KOPT-K1 (cell line): ENCODE measurements at regions not wholly inside any gene's neighbourhood (a gene's known extent, or its start where the extent isn't known, plus 50 kb on each side); places are given as distances from the start of the nearest gene placed in this dataset.
A peak's percentile ranks its signal among the peaks of the same experiment; 100 is the strongest.
"Not testable (repeated sequence)": the region's sequence is repeated elsewhere in the genome, so short reads cannot be mapped to it uniquely, and the experiment has no call there.

Experiments
- H3K27ac ChIP-seq: fragments of 200-600 bp; sonication (generic); 2 replicates; pipeline ENCODE4 v1.5.1; 2016; ENCODE audit warnings: antibody characterized with exemption, mild to moderate bottlenecking, low read depth, low read length; ENCODE audit not compliant: poor library complexity, severe bottlenecking
- H3K36me3 ChIP-seq: fragments of 200-600 bp; sonication (generic); 2 replicates; pipeline ENCODE4 v1.5.1; 2017; ENCODE audit warnings: antibody characterized with exemption, mild to moderate bottlenecking, low read length, moderate library complexity; ENCODE audit not compliant: insufficient read depth
- H3K9me3 ChIP-seq: fragments of 200-600 bp; sonication (generic); 2 replicates; pipeline ENCODE4 v1.5.1; 2017; ENCODE audit warnings: antibody characterized with exemption, low read length, mild to moderate bottlenecking; ENCODE audit not compliant: insufficient read depth, poor library complexity, severe bottlenecking

- H3K27ac ChIP-seq, H3K9me3 ChIP-seq, H3K36me3 ChIP-seq: not testable (repeated sequence)
Measured at GRCh38 chr2:12926641-12927040, 209.9 kb downstream of the TRIB2 start.

- Histone ChIP-seq H3K36me3 (no peaks in the 10 kb centered on the region), H3K27ac (no peak overlapping the region), H3K9me3 (peaks cover 7% of the 10 kb centered on the region)
Measured at GRCh38 chr2:12928197-12928774, 211.6 kb downstream of the TRIB2 start.

GRCh38 chr2:12928775-12929401 is 212.2 kb downstream of the TRIB2 start:
- Histone ChIP-seq H3K27ac (no peak overlapping the region), H3K36me3 (no peaks in the 10 kb centered on the region), H3K9me3 (peaks cover 7% of the 10 kb centered on the region)

DNA sequence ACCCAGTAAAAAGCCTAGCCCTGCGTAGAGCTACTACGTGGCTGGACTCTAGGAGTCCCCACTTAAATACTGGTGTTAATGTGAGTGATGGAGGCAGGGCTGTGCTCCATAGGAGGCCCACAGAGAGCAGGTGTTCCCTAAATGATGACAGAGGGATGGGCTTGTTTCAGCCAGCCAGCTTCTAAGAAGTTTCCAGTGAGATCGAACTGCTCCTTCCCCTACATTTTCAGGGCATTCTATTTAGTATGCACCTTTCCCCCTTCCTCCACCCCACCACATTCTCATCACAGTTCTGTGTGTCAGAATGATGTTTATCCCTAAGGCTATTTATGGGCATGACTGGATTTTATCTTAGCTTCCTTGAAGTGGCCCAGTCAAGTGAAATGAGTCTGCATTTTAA is 213.0 kb downstream of the TRIB2 start:
- no peaks in the 10 kb centered on the region for H3K36me3 ChIP-seq
- no peak overlapping the region for H3K27ac ChIP-seq

DNA sequence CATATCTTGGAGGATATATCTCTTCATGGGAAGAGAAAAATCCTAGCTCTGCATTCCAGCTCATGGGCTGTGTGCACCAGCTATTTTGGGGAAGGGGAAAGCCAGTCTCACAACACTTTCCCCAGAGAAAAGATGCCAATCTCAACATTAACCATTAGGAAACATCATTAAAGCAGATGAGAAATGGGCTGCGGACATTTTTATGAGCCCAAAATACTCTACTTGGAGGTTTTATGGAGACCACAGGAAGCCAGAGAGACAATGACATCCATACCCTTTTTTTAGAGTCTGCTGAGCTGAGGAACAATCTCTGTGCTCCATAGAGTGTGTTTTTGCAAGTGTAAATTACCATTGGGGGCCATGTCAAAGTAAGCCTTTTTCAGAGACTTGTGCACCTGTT is 213.7 kb downstream of the TRIB2 start:
- Histone ChIP-seq H3K27ac (no peak overlapping the region), H3K9me3 (peaks cover 7% of the 10 kb centered on the region), H3K36me3 (no peaks in the 10 kb centered on the region)

More for the DNA sequence above, 213.0 kb downstream of the TRIB2 start:
- H3K9me3 ChIP-seq = peaks cover 7% of the 10 kb centered on the region

DNA sequence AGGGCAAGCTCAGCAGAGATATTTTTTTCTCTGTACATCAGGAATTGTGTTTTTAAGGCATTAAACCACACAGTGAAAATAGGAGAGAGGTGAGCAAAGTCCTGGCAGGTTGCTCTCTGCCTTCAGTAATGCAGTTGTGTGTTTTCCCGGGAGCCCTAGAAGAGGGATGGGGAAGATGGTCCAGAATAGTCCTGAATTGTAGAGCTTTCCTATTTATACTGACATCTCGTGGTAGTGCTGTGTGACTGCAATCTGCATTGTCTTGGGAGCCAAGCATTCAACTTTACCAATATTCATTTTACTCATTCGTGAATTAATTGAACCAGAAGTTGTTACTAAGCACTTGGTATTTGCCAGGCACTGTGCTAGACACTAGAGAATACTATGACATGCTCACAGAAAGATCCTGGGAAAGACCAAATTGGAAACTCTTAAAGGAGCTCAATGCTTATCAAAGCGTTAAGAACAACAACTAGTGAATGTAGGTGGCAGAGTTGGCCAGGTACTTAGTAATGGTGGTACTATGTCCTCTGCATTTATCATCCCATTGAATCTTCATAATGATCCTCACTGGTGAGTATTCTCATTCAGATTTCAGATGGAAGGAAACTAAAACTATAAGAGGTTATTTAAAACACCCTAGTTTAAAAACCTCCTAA is 214.6 kb downstream of the TRIB2 start:
- H3K36me3 ChIP-seq = no peaks in the 10 kb centered on the region
- H3K9me3 ChIP-seq = peaks cover 3% of the 10 kb centered on the region
- no peak overlapping the region for H3K27ac ChIP-seq

- no peak overlapping the region for H3K27ac ChIP-seq
- H3K36me3 ChIP-seq = no peaks in the 10 kb centered on the region
- H3K9me3 ChIP-seq = no peaks in the 10 kb centered on the region
Measured at GRCh38 chr2:12932192-12932591, 215.5 kb downstream of the TRIB2 start.

GRCh38 chr2:12934146-12934756 is 217.5 kb downstream of the TRIB2 start:
- H3K36me3 ChIP-seq = no peaks in the 10 kb centered on the region
- H3K9me3 ChIP-seq = no peaks in the 10 kb centered on the region
- H3K27ac ChIP-seq = no peak overlapping the region

DNA sequence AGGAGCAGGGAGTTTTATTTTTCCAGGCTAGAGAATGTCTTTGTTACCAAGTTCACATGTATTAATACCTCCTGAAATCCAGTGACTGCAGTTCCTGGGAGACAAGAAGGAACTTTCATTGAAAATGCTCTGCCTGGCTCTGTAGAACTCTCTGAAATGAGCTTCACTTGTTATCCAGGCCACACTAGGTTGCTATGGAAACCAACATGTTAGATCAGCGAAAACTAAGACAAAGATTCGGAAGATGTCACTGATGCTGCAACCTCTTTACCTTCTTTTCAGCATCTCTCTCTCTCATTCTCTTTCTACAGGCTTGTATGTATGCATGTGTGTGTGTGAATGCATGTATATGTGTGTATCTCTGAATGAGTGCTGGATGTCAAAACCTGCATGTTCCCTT is 218.5 kb downstream of the TRIB2 start:
- Histone ChIP-seq H3K36me3 (no peaks in the 10 kb centered on the region), H3K27ac (no peak overlapping the region), H3K9me3 (no peaks in the 10 kb centered on the region)

DNA sequence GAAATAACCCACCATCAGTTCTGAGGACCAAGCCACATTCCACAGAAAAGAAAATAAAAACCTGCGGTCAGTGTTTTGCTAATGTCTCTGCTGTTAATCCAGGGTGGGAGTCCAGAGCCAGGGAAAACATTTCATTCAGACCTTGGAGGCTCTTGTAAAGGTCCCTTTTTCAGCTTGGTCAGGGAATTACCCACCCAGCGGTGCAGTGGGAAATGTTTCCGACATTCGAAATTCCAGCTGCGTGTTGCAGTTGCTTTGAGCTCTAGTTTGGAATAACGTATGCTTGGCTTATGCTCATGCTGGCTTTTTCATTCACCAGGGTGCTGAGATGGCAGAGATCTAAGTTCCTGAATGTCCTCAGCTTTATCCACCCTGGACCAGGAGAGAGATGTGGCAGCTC is 219.1 kb downstream of the TRIB2 start:
- no peaks in the 10 kb centered on the region for H3K36me3 ChIP-seq
- H3K27ac ChIP-seq = no peak overlapping the region
- H3K9me3 ChIP-seq = no peaks in the 10 kb centered on the region

DNA sequence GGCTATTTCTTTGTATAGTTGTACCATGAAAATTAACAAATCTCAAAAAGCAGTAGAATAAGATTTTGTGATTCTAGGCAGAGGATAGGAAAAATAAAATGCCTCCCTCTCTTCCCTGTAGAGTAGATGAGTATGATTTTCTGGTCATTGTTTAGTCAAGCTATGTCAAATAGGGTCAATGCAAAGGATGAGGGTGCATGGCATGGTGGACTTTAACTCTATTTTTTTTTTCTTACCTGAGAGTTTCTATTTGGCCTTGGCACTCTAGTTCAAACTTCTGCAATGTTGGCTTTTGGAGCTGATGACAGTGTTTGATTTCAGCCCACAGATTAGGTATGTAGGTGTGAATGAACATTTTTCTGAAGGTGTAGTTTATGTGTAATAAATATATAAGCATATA is 224.5 kb downstream of the TRIB2 start:
- H3K9me3 ChIP-seq = peaks cover 11% of the 10 kb centered on the region
- no peak overlapping the region for H3K27ac ChIP-seq
- H3K36me3 ChIP-seq = no peaks in the 10 kb centered on the region

DNA sequence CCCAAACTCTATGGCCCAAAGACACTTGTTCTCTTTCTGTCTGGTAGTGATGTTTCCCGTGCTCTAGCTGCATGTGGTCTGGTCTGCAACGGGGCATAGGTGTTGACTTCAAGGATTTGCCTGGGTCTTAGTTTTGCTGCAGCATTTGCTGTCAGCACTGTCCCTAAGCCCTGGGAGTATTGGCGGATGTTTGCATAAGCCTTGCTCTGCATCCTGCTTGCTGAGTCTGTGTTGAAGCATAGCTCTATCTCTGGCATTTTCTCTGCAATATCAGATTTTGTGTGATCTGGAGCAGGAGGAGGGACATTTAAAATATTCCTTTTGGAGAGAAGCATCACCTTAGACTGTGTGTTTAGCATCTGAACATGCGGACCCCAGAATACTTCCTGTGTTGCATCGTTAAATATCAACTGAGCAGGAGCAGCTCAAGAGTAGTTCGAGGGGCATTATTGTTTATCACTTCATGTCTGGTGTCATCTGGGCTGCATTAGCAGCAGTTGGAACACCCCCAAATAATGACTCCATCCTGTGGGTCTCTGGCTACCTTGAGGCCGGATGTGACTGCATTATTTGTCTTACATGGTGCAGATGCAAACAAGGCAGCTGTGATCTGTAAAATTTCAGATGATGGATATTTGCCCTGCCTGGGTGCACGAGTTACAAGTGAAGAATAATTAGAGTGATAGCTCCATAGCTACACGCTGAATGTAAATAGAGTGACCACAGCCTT is 231.7 kb downstream of the TRIB2 start:
- H3K27ac ChIP-seq = peak overlapping the region; percentile 40
- H3K36me3 ChIP-seq = no peaks in the 10 kb centered on the region
- H3K9me3 ChIP-seq = no peaks in the 10 kb centered on the region

GRCh38 chr2:12948961-12949353 is 232.2 kb downstream of the TRIB2 start:
- peak overlapping the region; percentile 40 for H3K27ac ChIP-seq
- H3K36me3 ChIP-seq = no peaks in the 10 kb centered on the region
- H3K9me3 ChIP-seq = no peaks in the 10 kb centered on the region

GRCh38 chr2:12949406-12949805 is 232.7 kb downstream of the TRIB2 start:
- Histone ChIP-seq H3K27ac (peak overlapping the region; percentile 40), H3K36me3 (no peaks in the 10 kb centered on the region), H3K9me3 (no peaks in the 10 kb centered on the region)

DNA sequence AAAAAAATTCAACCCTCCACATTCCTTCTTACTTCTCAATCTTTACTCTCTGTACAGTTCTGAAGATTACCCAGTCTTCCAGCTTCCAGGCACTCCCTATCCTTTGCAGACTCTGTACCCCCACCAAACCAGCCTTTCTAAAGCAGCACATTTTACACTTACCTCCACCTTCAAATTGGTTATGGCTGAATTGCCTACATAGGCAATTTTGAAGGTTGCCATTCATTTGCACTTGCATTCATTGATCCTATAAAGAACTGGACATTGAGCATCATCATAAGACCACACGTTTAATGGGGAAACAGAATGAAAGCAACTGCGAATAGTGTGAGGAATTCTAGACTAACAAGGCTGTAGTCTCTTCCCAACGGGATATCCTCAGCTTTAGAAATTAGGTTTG is 233.4 kb downstream of the TRIB2 start:
- Histone ChIP-seq H3K36me3 (no peaks in the 10 kb centered on the region), H3K9me3 (no peaks in the 10 kb centered on the region), H3K27ac (peak overlapping the region; percentile 11)
